BLaER1 treated with 17β-estradiol and CSF1 and Interleukin-3, amounts not matched to agents 10 nM and 100 nM (cell line): ENCODE measurements at regions not wholly inside any gene's neighbourhood (a gene's known extent, or its start where the extent isn't known, plus 50 kb on each side); places are given as distances from the start of the nearest gene placed in this dataset.
"Not testable (repeated sequence)": the region's sequence is repeated elsewhere in the genome, so short reads cannot be mapped to it uniquely, and the experiment has no call there.

Experiments used
- H3K27ac ChIP-seq, 11 experiments: shearing (Covaris generic); formaldehyde crosslinking; 2 replicates each; pipeline ENCODE4 v1.8.1; 2022
- H3K27me3 ChIP-seq, 11 experiments: shearing (Covaris generic); formaldehyde crosslinking; 2 replicates each; pipeline ENCODE4 v1.8.1; 2022
- H3K36me3 ChIP-seq, 11 experiments: shearing (Covaris generic); formaldehyde crosslinking; 2 replicates each; pipeline ENCODE4 v1.8.1; 2022
- H3K4me1 ChIP-seq, 10 experiments: shearing (Covaris generic); formaldehyde crosslinking; 2 replicates each; pipeline ENCODE4 v1.8.1; 2022
- H3K4me2 ChIP-seq, 11 experiments: shearing (Covaris generic); formaldehyde crosslinking; 2 replicates each; pipeline ENCODE4 v1.8.1; 2022
- H3K4me3 ChIP-seq, 10 experiments: shearing (Covaris generic); formaldehyde crosslinking; 2 replicates each; pipeline ENCODE4 v1.8.1; 2022
- H3K9ac ChIP-seq, 11 experiments: shearing (Covaris generic); formaldehyde crosslinking; 2 replicates each; pipeline ENCODE4 v1.8.1; 2022
- H3K9me3 ChIP-seq, 11 experiments: shearing (Covaris generic); formaldehyde crosslinking; replicated peaks in 1 of 11; 2 replicates each; pipeline ENCODE4 v1.8.1; 2022
- H4K20me1 ChIP-seq, 11 experiments: shearing (Covaris generic); formaldehyde crosslinking; 2 replicates each; pipeline ENCODE4 v1.8.1; 2022
- Cebpa-rat ChIP-seq, 11 experiments: shearing (Covaris generic); IDR thresholded peaks; 2 replicates each; pipeline ENCODE4 v1.8.1; 2022

- no peaks in the 10 kb centered on the region for H3K36me3 ChIP-seq
- no peaks in the 10 kb centered on the region for H4K20me1 ChIP-seq
- no peaks in the 10 kb centered on the region for H3K27me3 ChIP-seq
- no peak overlapping the region for H3K4me2 ChIP-seq
- no peak overlapping the region for H3K27ac ChIP-seq
- H3K9ac ChIP-seq = no peak overlapping the region
- no peak overlapping the region for H3K4me3 ChIP-seq
- H3K4me1 ChIP-seq = peaks cover 0 to 7% (median 0%) of the 10 kb centered on the region in 10 experiments; a peak in 3 of 20 replicates
- H3K9me3 ChIP-seq = no peaks in the 10 kb centered on the region
- no peak for TF ChIP-seq Cebpa-rat (IDR thresholded peaks at IDR 0.05)
Measured at GRCh38 chr4:72205298-72205697, 173.5 kb downstream of the NPFFR2 start.

- Histone ChIP-seq H4K20me1 (no peaks in the 10 kb centered on the region), H3K9ac (no peak overlapping the region), H3K9me3 (no peaks in the 10 kb centered on the region), H3K36me3 (no peaks in the 10 kb centered on the region), H3K4me2 (no peak overlapping the region), H3K27ac (no peak overlapping the region), H3K4me3 (no peak overlapping the region), H3K27me3 (no peaks in the 10 kb centered on the region), H3K4me1 (peaks cover 0 to 7% (median 0%) of the 10 kb centered on the region in 10 experiments; a peak in 3 of 20 replicates)
- TF ChIP-seq Cebpa-rat (IDR thresholded peaks at IDR 0.05) = no peak
Measured at GRCh38 chr4:72205831-72206230, 174.0 kb downstream of the NPFFR2 start.

- no peak overlapping the region for H3K9ac ChIP-seq
- no peak overlapping the region for H3K4me3 ChIP-seq
- H3K4me2 ChIP-seq = peak overlapping the region in 2 of 11 experiments; percentile 1 to 2; a peak in 1 of 22 replicates
- H3K36me3 ChIP-seq = no peaks in the 10 kb centered on the region
- peaks cover 0 to 5% (median 0%) of the 10 kb centered on the region in 11 experiments; a peak in 2 of 22 replicates for H3K9me3 ChIP-seq
- TF ChIP-seq Cebpa-rat (IDR thresholded peaks at IDR 0.05) = no peak
- H3K27me3 ChIP-seq = no peaks in the 10 kb centered on the region
- no peaks in the 10 kb centered on the region for H4K20me1 ChIP-seq
- peaks cover 0 to 7% (median 0%) of the 10 kb centered on the region in 10 experiments; a peak in 3 of 20 replicates for H3K4me1 ChIP-seq
- H3K27ac ChIP-seq = no peak overlapping the region
Measured at GRCh38 chr4:72207196-72207595, 175.4 kb downstream of the NPFFR2 start.

GRCh38 chr4:72208421-72209075, 176.7 kb downstream of the NPFFR2 start:
- H3K4me1 ChIP-seq = peaks cover 0 to 7% (median 0%) of the 10 kb centered on the region in 10 experiments; a peak in 3 of 20 replicates
- no peak overlapping the region for H3K9ac ChIP-seq
- H4K20me1 ChIP-seq = no peaks in the 10 kb centered on the region
- no peak overlapping the region for H3K4me2 ChIP-seq
- H3K27ac ChIP-seq = no peak overlapping the region
- peaks cover 3 to 17% (median 11%) of the 10 kb centered on the region in 11 experiments; a peak in 18 of 22 replicates for H3K9me3 ChIP-seq
- no peak for TF ChIP-seq Cebpa-rat (IDR thresholded peaks at IDR 0.05)
- no peaks in the 10 kb centered on the region for H3K27me3 ChIP-seq
- no peaks in the 10 kb centered on the region for H3K36me3 ChIP-seq
- H3K4me3 ChIP-seq = no peak overlapping the region

DNA sequence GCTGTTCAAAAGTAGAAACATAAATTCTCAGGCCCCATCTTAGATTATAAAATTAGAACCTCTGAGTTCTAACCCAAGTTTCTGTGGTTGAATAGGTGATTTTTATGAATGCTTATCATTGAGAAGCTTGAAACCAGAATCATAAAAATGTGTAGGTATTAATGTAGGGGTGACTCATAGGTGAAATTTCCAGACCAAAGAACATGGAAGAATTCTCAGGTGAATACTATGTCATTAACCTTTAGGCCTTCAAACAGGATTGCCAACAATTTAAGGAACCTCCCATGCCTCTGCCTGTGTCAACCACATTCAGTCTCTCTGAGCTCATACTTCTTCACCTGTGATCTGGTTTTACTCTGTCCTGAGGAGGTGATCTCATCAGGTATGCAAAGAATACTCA, 177.8 kb downstream of the NPFFR2 start:
- no peak for TF ChIP-seq Cebpa-rat (IDR thresholded peaks at IDR 0.05)
- Histone ChIP-seq H3K27me3 (no peaks in the 10 kb centered on the region), H3K4me2 (no peak overlapping the region), H3K36me3 (no peaks in the 10 kb centered on the region), H3K4me1 (peaks cover 0 to 7% (median 0%) of the 10 kb centered on the region in 10 experiments; a peak in 3 of 20 replicates), H3K9ac (no peak overlapping the region), H4K20me1 (no peaks in the 10 kb centered on the region), H3K9me3 (peaks cover 11 to 26% (median 19%) of the 10 kb centered on the region in 11 experiments), H3K27ac (no peak overlapping the region), H3K4me3 (no peak overlapping the region)

DNA sequence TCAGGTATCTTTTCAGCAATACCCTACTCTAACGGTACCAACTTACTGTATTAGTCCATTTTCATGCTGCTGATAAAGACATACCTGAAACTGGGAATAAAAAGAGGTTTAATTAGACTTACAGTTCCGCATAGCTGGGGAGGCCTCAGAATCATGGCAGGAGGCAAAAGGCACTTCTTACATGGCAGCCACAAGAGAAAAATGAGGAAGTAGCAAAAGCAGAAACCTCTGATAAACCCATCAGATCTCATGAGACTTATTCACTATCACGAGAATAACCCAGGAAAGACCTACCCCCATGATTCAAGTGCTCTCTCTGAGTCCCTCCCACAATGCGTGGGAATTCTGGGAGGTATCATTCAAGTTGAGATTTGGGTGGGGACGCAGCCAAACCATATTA, 182.0 kb downstream of the NPFFR2 start:
- not testable (repeated sequence) for H3K36me3 ChIP-seq, H4K20me1 ChIP-seq, H3K27me3 ChIP-seq, H3K9ac ChIP-seq, H3K27ac ChIP-seq, H3K4me3 ChIP-seq, H3K4me1 ChIP-seq, H3K4me2 ChIP-seq
- H3K9me3 ChIP-seq = peaks cover 32 to 51% (median 44%) of the 10 kb centered on the region in 11 experiments

- no peak overlapping the region for H3K4me3 ChIP-seq
- no peak overlapping the region for H3K9ac ChIP-seq
- no peaks in the 10 kb centered on the region for H3K27me3 ChIP-seq
- no peak overlapping the region for H3K27ac ChIP-seq
- no peaks in the 10 kb centered on the region for H4K20me1 ChIP-seq
- no peaks in the 10 kb centered on the region for H3K36me3 ChIP-seq
- H3K4me2 ChIP-seq = no peak overlapping the region
- no peak for TF ChIP-seq Cebpa-rat (IDR thresholded peaks at IDR 0.05)
- H3K9me3 ChIP-seq = peaks cover 32 to 51% (median 44%) of the 10 kb centered on the region in 11 experiments
- H3K4me1 ChIP-seq = no peaks in the 10 kb centered on the region
Measured at GRCh38 chr4:72215198-72215597, 183.4 kb downstream of the NPFFR2 start.

- no peak for TF ChIP-seq Cebpa-rat (IDR thresholded peaks at IDR 0.05)
- Histone ChIP-seq H3K4me3 (no peak overlapping the region), H3K27ac (no peak overlapping the region), H3K4me1 (no peaks in the 10 kb centered on the region), H3K27me3 (no peaks in the 10 kb centered on the region), H4K20me1 (no peaks in the 10 kb centered on the region), H3K9me3 (peaks cover 32 to 50% (median 44%) of the 10 kb centered on the region in 11 experiments), H3K4me2 (no peak overlapping the region), H3K9ac (no peak overlapping the region), H3K36me3 (no peaks in the 10 kb centered on the region)
Measured at GRCh38 chr4:72216539-72217277, 184.9 kb downstream of the NPFFR2 start.

DNA sequence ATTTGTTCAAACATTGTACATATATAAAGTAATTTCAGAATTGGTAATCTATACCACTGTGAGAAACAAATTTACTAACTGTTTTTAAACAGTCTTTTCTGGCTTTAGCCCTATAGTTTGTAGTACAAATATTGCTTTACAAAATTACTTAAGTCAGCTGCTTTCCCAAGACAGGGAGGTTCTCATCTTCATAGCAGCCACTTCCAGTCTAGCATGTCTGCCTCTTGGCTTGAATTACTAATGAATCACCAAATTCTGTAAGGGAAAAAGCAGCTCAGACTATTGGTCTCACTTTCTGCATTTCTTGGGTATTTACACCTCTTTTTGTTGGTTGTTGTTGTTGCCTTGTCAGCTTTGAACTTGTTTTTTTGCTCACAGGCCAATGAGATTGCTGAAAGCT, 187.2 kb downstream of the NPFFR2 start:
- H3K27me3 ChIP-seq = no peaks in the 10 kb centered on the region
- no peaks in the 10 kb centered on the region for H3K4me1 ChIP-seq
- H4K20me1 ChIP-seq = no peaks in the 10 kb centered on the region
- H3K4me3 ChIP-seq = no peak overlapping the region
- H3K27ac ChIP-seq = no peak overlapping the region
- no peaks in the 10 kb centered on the region for H3K36me3 ChIP-seq
- no peak overlapping the region for H3K9ac ChIP-seq
- peaks cover 26 to 31% (median 27%) of the 10 kb centered on the region in 11 experiments for H3K9me3 ChIP-seq
- no peak overlapping the region for H3K4me2 ChIP-seq
- no peak for TF ChIP-seq Cebpa-rat (IDR thresholded peaks at IDR 0.05)
